HG03565 (cell line): ENCODE measurements at regions not wholly inside any gene's neighbourhood (a gene's known extent, or its start where the extent isn't known, plus 50 kb on each side); places are given as distances from the start of the nearest gene placed in this dataset.
"Not testable (repeated sequence)": the region's sequence is repeated elsewhere in the genome, so short reads cannot be mapped to it uniquely, and the experiment has no call there.

Experiments
- ATAC-seq: cut with Tn5 transposase; IDR thresholded peaks from one replicate; pipeline ENCODE4 v1.9.1; 2021; ENCODE audit warnings: mild to moderate bottlenecking, moderate library complexity; ENCODE audit not compliant: unreplicated experiment

GRCh38 chr12:89230376-89231315 is 121.7 kb downstream of the DUSP6 start:
- ATAC-seq = no peak

- no peak for ATAC-seq
These were observed 123.8 kb downstream of the DUSP6 start for GRCh38 chr12:89228491-89228890.

GRCh38 chr12:89227774-89228173 is 124.5 kb downstream of the DUSP6 start:
- no peak for ATAC-seq

DNA sequence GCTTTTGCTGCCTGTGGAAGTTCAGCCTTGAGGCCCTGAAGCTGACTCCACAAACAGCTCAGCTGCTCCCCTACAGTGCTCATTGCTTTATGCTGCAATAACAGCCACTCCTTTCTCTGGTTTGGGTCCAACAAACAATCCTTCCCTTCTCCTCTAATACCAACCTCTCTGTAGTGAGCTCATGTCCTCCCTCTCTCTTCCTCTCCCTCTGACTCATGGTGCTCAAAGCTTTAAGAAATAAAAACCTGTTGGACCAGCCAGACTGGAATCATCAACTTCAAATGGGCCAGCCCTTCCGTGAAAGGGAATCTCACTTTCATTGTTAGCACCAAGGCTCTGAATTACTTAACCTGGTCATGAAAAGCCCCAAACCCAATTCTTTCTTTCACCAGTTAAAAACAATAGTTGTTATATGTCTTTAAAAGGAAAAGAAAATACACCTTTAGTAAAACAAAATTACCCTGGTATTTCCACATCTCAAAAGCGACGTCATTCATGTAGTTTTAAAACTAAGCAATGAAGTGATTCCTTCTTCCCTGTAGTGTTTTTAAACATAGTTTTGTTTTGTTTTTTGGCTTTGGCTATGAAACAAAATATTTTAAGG is 126.4 kb downstream of the DUSP6 start:
- peak; percentile 42 for ATAC-seq

- ATAC-seq = peak; percentile 65
These were observed 126.9 kb downstream of the DUSP6 start for GRCh38 chr12:89225401-89225800.

DNA sequence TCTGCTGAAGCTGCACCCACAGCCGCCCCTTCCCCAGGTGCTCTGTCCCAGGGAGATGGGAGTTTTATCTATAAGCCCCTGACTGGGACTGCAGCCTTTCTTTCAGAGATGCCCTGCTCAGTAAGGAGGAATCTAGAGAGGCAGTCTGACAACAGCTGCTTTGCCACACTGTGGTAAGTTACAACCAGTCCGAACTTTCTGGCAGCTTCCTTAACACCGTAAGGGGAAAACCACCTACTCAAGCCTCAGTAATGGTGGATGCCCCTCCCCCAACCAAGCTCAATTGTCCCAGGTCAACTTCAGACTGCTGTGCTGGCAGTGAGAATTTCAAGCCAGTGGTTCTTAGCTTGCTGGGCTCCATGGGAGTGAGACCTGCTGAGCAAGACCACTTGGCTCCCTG is 129.7 kb downstream of the DUSP6 start:
- not testable (repeated sequence) for ATAC-seq

DNA sequence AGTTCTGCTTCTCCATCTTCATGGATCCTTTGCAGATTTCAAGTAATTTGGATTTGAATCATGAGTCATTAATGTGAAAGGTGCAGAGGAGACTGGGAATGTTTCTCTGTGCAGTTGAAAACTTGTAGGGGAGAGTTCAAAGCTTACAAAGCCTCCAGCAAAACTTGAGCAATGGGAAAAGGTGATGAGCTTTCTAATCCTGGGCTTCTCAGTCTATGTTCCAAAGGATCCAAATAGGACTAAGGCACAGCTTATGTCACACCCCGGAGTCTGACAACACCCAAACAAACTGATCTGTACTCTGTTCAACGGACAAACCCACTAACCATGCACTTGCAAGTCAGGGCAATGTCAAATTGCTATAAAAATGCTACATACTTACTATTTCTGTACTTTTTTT is 134.8 kb downstream of the DUSP6 start:
- ATAC-seq = no peak

DNA sequence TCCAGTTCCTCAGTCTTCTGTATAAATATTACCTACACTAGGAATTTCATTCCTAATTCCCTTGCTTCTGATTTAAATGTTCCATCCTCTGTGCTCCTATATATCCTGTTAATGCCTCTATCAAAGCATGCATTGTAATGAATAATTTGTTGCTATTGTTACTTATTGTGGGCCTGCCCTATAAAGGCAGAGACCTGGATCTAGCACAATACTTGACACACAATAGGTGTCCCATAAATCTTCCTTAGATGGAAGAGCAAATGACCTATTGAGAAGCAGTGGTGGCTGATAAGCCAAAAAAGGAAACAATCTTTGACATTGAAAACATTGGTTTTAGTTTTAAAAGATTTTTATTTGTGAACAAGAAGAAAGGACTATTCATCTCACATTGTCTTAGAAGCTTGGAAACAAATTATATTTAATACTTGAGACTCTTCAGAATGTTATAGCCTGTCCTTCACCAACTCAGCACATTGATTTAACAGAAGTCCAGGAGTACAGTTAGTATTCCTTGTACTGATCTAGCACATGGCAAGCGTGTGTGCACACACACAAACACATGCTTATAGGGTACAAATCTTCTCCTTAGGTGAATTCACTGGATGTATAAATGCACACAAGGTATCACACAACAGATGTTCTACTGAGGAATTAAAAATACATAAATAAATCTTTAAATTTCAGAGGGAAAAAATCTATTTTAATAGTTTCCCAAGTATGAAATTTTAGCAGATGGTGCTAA is 135.9 kb downstream of the DUSP6 start:
- ATAC-seq = no peak

DNA sequence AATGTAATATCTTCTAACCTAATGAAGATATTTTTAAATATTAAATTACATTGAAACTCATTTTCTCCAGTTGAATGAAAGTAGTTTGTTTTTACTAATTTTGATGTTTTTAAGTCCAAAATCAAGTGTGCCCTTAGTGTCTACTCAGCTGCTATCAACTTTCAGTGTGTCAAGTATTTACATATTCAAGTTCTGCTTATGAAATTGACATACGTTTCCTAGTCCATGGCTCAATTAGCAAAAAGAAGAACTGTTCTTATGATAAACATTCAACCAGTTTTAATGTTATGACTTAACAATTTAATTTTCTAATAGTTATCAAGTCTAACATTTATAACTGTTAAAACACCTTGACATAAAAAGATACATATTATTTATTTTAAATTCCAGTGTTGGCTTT is 137.1 kb downstream of the DUSP6 start:
- ATAC-seq = no peak

- ATAC-seq = no peak
These were observed 138.6 kb downstream of the DUSP6 start for GRCh38 chr12:89213747-89214146.

DNA sequence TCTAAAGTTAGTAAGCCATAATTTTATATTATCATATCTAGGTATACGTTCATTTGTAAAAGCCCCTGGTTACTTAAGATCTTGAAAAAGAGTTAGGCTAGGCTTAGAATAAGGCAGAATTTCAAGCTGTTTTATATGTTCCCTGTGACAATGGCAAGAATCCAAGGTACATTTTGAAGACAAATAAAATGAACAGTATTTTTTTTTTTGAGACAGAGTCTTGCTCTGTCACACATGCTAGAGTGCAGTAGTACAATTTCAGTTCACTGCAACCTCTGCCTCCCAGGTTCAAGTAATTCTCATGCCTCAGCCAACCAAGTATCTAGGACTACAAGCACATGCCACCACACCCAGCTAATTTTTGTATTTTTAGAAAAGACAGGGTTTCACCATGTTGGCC is 139.2 kb downstream of the DUSP6 start:
- ATAC-seq = no peak

- no peak for ATAC-seq
These were observed 139.9 kb downstream of the DUSP6 start for GRCh38 chr12:89212339-89212771.

GRCh38 chr12:89211456-89211855 is 140.8 kb downstream of the DUSP6 start:
- ATAC-seq = no peak

DNA sequence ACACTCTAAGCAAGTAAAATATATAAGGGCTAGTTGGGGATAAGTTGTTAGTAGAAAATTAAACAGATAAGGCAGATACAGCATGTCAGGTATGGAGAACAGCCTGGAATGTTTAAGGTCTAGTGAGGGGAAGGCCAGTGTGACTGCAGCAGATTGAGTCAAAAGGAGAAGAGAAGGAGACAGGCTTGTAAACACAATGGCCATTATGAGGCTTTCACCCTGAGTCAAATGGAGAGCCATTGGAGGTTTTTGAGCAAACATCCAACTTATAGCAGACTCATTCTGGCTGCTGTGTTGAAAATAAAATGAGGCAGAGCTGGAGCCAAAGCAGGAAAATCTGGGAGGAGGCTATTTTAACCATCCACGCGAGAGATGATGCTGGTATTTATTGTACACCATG is 142.0 kb downstream of the DUSP6 start:
- peak; percentile 67 for ATAC-seq

DNA sequence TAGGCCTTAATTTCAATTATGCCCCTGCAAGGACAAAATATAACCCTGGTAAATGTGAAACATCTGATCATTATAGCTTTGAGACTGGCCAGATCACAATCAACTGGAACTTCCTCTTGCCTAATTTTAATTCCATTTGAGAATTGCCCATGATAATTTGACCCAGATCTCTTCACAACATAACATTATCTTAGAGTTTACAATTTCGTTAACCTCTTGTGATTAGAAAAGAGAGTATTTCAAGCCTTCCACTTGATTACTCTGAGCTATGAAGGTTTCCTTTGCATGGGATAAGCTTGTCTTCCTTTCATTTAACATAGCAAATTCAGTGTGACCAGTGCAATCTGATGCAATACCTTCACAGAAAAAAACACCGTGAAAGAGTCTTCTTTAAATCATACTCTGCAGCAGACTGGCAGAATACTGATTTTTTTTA is 143.6 kb downstream of the DUSP6 start:
- ATAC-seq = no peak

DNA sequence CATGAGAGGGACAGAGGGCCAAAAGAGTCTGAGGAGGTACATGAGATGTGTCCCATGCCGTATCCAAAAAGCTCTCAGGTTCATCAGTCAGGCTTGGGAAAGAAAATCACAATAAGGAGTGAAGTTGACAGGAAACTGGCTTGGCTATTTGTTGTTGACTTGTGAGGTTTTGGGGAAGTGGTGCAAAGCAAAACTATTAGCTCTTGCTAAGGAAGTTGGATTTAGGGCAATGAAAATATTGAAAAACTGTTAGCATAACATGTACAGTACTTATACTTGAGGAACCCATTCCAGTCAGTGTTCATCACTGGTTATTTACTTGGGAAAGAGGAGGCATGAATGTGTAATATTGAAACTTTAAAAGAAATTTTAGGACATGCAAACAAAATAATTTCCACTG is 145.9 kb downstream of the DUSP6 start:
- ATAC-seq = no peak

DNA sequence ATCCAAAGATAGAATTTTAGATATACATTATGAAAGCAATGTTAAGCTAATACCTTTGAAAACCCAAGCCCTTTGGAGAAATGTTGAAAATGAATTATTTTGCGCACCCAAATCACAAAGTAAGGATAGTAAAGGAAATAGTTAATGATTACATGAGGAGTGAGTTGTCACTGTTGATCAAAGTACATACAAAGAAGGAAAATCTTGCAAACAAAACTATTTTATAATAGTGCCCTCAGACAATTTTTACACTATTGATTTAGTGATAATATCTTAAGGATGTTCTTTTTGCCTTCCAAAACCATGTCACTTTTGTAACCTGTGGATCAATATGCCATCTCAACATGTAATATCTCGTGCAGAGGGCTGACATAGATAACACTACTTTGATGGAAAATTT is 146.8 kb downstream of the DUSP6 start:
- ATAC-seq = no peak

- no peak for ATAC-seq
These were observed 149.2 kb downstream of the DUSP6 start for GRCh38 chr12:89203144-89203543.

DNA sequence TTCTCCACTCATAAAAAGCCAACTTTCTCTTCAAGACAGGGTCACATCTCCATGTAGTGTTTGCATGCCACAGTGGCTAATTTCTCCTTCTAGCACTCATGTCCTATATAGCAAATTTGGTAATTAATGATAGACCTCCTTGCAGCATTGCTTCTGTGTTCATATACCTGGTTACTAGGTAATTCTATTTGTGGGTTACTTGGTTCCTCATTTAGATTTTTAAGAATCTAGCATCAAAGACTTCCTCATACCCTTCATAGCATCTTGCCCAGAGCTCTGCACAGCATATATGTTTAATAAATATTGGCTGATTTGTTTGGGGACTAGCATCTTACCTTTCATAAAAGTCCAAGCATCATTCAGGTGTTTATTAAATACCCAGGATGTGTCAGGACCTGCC is 152.1 kb downstream of the DUSP6 start:
- ATAC-seq = no peak

- no peak for ATAC-seq
These were observed 156.8 kb downstream of the DUSP6 start for GRCh38 chr12:89195470-89195869.

DNA sequence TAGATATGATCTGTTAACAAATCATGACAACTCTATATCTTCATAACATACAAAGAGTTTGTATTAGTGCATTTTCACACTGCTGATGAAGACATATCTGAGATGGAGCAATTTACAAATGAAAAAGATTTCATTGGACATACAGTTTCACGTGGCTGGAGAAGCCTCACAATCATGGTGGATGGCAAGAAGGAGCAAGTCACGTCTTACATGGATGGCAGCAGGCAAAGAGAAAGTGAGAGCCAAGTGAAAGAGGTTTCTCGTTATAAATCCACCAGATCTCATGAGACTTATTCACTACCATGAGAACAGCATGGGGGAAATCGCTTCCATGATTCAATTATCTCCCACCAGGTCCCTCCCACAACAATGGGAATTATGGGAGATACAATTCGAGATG is 157.6 kb downstream of the DUSP6 start:
- no peak for ATAC-seq

- ATAC-seq = no peak
These were observed 159.9 kb downstream of the DUSP6 start for GRCh38 chr12:89192429-89192828.
